PC-9 (cell line): ENCODE measurements at regions not wholly inside any gene's neighbourhood (a gene's known extent, or its start where the extent isn't known, plus 50 kb on each side); places are given as distances from the start of the nearest gene placed in this dataset.

Source experiments
- BruUV-seq: library from RNA; stranded (reverse); fragments of 400-500 nt; replicated peaks from 2 replicates; lab custom pipeline; 2021; lab: Mats Ljungman, UMichigan
- CTCF ChIA-PET: fragments of 300-600 bp; sonication (Branson Sonifier 250); formaldehyde crosslinking; loops from one replicate; lab custom pipeline; 2022; ENCODE audit warnings: antibody characterized with exemption; lab: Charles Lee
- POLR2A ChIA-PET: fragments of 300-600 bp; sonication (Branson Sonifier 250); formaldehyde crosslinking; loops from one replicate; lab custom pipeline; 2022; ENCODE audit warnings: antibody characterized with exemption; ENCODE audit not compliant: unreplicated experiment; lab: Charles Lee
- DNase-seq, 2 experiments: peaks; one replicate each; pipeline versions ENCODE4 v3.0.0 to v3.0.0-alpha.2; 2015 to 2022; ENCODE audit warnings: mixed read lengths in 1 of 2
- H2AFZ ChIP-seq: fragments of 200-600 bp; sonication (generic); 2 replicates; pipeline ENCODE4 v1.8.1; 2017; ENCODE audit warnings: antibody characterized with exemption
- H3F3A ChIP-seq: fragments of 200-600 bp; sonication (generic); 2 replicates; pipeline ENCODE4 v1.8.1; 2017; ENCODE audit warnings: antibody characterized with exemption, mild to moderate bottlenecking, low read depth; ENCODE audit not compliant: insufficient read depth
- H3K27ac ChIP-seq: fragments of 200-600 bp; sonication (generic); 2 replicates; pipeline ENCODE4 v1.6.1; 2016; ENCODE audit warnings: mixed run types
- H3K27me3 ChIP-seq: fragments of 200-600 bp; sonication (generic); 2 replicates; pipeline ENCODE4 v1.6.1; 2016; ENCODE audit warnings: low read depth, mixed run types; ENCODE audit not compliant: insufficient read depth
- H3K36me3 ChIP-seq: fragments of 200-600 bp; sonication (generic); 2 replicates; pipeline ENCODE4 v1.6.1; 2016; ENCODE audit warnings: low read depth, mixed run types
- H3K4me1 ChIP-seq: fragments of 200-600 bp; sonication (generic); replicated peaks from 2 replicates; pipeline ENCODE4 v1.6.1; 2016; ENCODE audit warnings: mixed run types; ENCODE audit not compliant: insufficient read depth
- H3K4me2 ChIP-seq: fragments of 200-600 bp; sonication (generic); 2 replicates; pipeline ENCODE4 v1.6.1; 2017; ENCODE audit warnings: mixed run types
- H3K4me3 ChIP-seq: fragments of 200-600 bp; sonication (generic); 2 replicates; pipeline ENCODE4 v1.6.1; 2016; ENCODE audit warnings: mixed run types
- H3K79me2 ChIP-seq: fragments of 200-600 bp; sonication (generic); 2 replicates; pipeline ENCODE4 v1.6.1; 2017; ENCODE audit warnings: low read depth, mixed run types
- H3K9me2 ChIP-seq: fragments of 200-600 bp; sonication (generic); 2 replicates; pipeline ENCODE4 v1.8.1; 2017; ENCODE audit warnings: mild to moderate bottlenecking; ENCODE audit not compliant: insufficient read depth
- H3K9me3 ChIP-seq: fragments of 200-600 bp; sonication (generic); 2 replicates; pipeline ENCODE4 v1.8.1; 2016; ENCODE audit warnings: low read depth; ENCODE audit not compliant: insufficient read depth
- H4K20me1 ChIP-seq: fragments of 200-600 bp; sonication (generic); 2 replicates; pipeline ENCODE4 v1.8.1; 2017; ENCODE audit not compliant: insufficient read depth
- CTCF ChIP-seq: fragments of 200-600 bp; sonication (generic); conservative IDR thresholded peaks from 2 replicates; pipeline ENCODE4 v1.6.1; 2017; ENCODE audit warnings: mixed run types, antibody characterized with exemption, mild to moderate bottlenecking, moderate library complexity
- EZH2 ChIP-seq: fragments of 200-600 bp; sonication (generic); IDR thresholded peaks from 2 replicates; pipeline ENCODE4 v1.8.0; 2017; ENCODE audit warnings: antibody characterized with exemption, low read depth
- intact Hi-C: fragments of 100-400 bp; cut with micrococcal nuclease; formaldehyde crosslinking; loops from one replicate; pipeline ENCODE4 v1.10.0; 2022; ENCODE audit not compliant: unreplicated experiment

- H3K27ac ChIP-seq, result no peak overlapping the region
- H4K20me1 ChIP-seq, result no peaks in the 10 kb centered on the region
- no TSS peak for BruUV-seq
- ChIA-PET CTCF (no interaction called here), POLR2A (no interaction called here)
- no peak overlapping the region for H3K4me2 ChIP-seq
- DNase-seq, result no peak
- H3K36me3 ChIP-seq, result no peaks in the 10 kb centered on the region
- H3F3A ChIP-seq, result no peaks in the 10 kb centered on the region
- no peak for TF ChIP-seq EZH2
- TF ChIP-seq CTCF, result no peak
- no peaks in the 10 kb centered on the region for H3K4me1 ChIP-seq
- no peaks in the 10 kb centered on the region for H3K27me3 ChIP-seq
- no peaks in the 10 kb centered on the region for H3K9me3 ChIP-seq
- intact Hi-C loops, result no loop called here
- no peak overlapping the region for H2AFZ ChIP-seq
- no peaks in the 10 kb centered on the region for H3K9me2 ChIP-seq
- H3K79me2 ChIP-seq, result no peaks in the 10 kb centered on the region
- no peak overlapping the region for H3K4me3 ChIP-seq
Measured at GRCh38 chr2:80896576-80896975, 592.0 kb upstream of the LRRTM1 start.

DNA sequence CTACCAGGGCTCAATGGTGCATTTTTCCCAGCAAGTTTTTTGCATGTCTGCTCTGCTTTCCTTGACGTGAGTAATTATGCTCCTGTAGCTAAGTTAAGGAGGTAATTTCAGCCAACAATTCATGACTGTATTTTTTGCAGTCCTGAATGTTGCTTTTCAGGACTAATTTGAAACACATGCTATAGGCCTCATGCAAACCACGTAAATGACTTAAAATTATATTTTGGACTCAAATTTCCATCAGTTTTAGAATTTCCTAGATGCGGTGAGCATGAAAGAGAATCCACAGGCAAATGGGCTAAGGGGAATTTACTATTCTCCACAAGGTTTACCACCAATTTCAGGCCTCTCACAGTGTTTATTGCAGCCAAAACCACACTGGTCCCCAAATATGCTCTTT lies 589.9 kb upstream of the LRRTM1 start:
- H3K79me2 ChIP-seq, result no peaks in the 10 kb centered on the region
- no peak overlapping the region for H3K4me2 ChIP-seq
- H3K4me3 ChIP-seq, result no peak overlapping the region
- ChIA-PET POLR2A (no interaction called here), CTCF (no interaction called here)
- TF ChIP-seq EZH2 (no peak), CTCF (no peak)
- intact Hi-C loops, result no loop called here
- H3F3A ChIP-seq, result no peaks in the 10 kb centered on the region
- H3K27me3 ChIP-seq, result no peaks in the 10 kb centered on the region
- no peaks in the 10 kb centered on the region for H3K9me2 ChIP-seq
- no peaks in the 10 kb centered on the region for H3K4me1 ChIP-seq
- no peaks in the 10 kb centered on the region for H3K9me3 ChIP-seq
- H4K20me1 ChIP-seq, result no peaks in the 10 kb centered on the region
- H2AFZ ChIP-seq, result no peak overlapping the region
- no peak for DNase-seq
- BruUV-seq, result no TSS peak
- H3K27ac ChIP-seq, result no peak overlapping the region
- no peaks in the 10 kb centered on the region for H3K36me3 ChIP-seq

- Histone ChIP-seq H3F3A (no peaks in the 10 kb centered on the region), H3K9me3 (no peaks in the 10 kb centered on the region), H4K20me1 (no peaks in the 10 kb centered on the region), H3K27ac (no peak overlapping the region), H3K9me2 (no peaks in the 10 kb centered on the region), H3K4me1 (no peaks in the 10 kb centered on the region), H3K79me2 (no peaks in the 10 kb centered on the region), H3K27me3 (no peaks in the 10 kb centered on the region), H3K4me2 (no peak overlapping the region), H2AFZ (no peak overlapping the region), H3K36me3 (no peaks in the 10 kb centered on the region), H3K4me3 (no peak overlapping the region)
- TF ChIP-seq EZH2 (no peak), CTCF (no peak)
- POLR2A ChIA-PET, result no interaction called here
- DNase-seq, result no peak
- BruUV-seq, result no TSS peak
- intact Hi-C loops, result no loop called here
- CTCF ChIA-PET, result no interaction called here
Measured at GRCh38 chr2:80893711-80894110, 589.2 kb upstream of the LRRTM1 start.
